H1 (cell line): ENCODE measurements at regions not wholly inside any gene's neighbourhood (a gene's known extent, or its start where the extent isn't known, plus 50 kb on each side); places are given as distances from the start of the nearest gene placed in this dataset.

Experiments used
- CBX5 ChIP-seq: fragments of 300-800, 300-1000 bp; sonication (generic); IDR thresholded peaks from 2 replicates; pipeline ENCODE4 v1.7.1; 2016; ENCODE audit warnings: antibody characterized with exemption, low read length, low read depth
- KDM1A ChIP-seq: fragments of 200-600, 300-600 bp; sonication (generic); IDR thresholded peaks from 2 replicates; pipeline ENCODE4 v1.7.1; 2016; ENCODE audit warnings: mild to moderate bottlenecking, low read length, borderline replicate concordance
- POU5F1 ChIP-seq: IDR thresholded peaks from 2 replicates; pipeline ENCODE4 v1.6.1; 2011; ENCODE audit warnings: low read depth, mild to moderate bottlenecking, low read length, moderate library complexity
- SP1 ChIP-seq: IDR thresholded peaks from 2 replicates; pipeline ENCODE4 v1.6.1; 2011; ENCODE audit warnings: low read depth, low read length

DNA sequence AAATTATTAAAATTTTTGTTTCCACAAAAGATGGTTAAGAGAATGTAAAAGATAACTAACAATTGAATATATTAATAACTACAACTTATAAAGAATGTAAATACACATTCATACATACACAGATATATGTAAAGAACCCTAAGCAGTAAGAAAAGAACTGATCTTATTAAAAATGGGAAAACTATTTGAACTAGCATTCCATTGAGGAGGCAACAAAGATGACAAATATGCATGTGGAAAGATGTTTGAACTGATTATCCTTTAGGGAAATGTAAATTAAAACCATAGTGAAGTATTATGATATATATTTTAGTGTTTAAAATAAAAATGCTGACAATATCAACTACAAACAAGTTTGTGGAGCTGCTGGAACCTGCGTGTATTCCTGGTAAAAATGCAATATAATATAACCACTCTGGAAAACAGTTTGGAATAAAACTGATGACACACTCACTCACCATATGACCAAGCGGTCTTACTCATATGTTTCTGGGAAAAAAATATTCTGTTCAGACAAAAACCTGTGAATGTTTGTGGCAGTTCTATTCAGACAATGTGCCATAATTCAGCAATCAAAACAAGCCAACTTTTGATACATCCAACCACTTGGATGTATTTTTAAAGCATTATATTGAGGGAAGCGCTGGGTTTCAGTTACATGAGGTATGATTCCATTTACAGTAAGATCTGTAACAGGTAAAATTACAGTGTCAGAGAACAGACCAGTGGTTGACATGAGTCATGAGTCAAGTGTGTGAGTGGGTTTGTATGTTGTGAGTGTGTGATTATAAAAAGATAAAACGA, 694.4 kb upstream of the SLITRK5 start (continued):
- TF ChIP-seq POU5F1, result no peak
- no peak for TF ChIP-seq CBX5
- TF ChIP-seq SP1, result no peak
- no peak for TF ChIP-seq KDM1A
